Peyer's patch (tissue), 4 donors: ENCODE measurements at regions not wholly inside any gene's neighbourhood (a gene's known extent, or its start where the extent isn't known, plus 50 kb on each side); places are given as distances from the start of the nearest gene placed in this dataset.

Source experiments
- DNase-seq, 3 donors: peaks; one replicate each; pipeline ENCODE4 v3.0.0-alpha.2; 2017 to 2019
- H3K27ac ChIP-seq, 4 donors: fragments of 200-600 bp; sonication (generic); one replicate each; pipeline ENCODE4 v1.5.1; 2016 to 2019
- H3K27me3 ChIP-seq, 2 donors: fragments of 200-600 bp; sonication (generic); one replicate each; pipeline ENCODE4 v1.5.1; 2019
- H3K36me3 ChIP-seq, 3 donors: fragments of 200-600 bp; sonication (generic); one replicate each; pipeline ENCODE4 v1.5.1; 2016 to 2019
- H3K4me1 ChIP-seq, 4 donors: fragments of 200-600 bp; sonication (generic); one replicate each; pipeline ENCODE4 v1.5.1; 2016 to 2019
- H3K4me3 ChIP-seq, 4 donors: fragments of 200-600 bp; sonication (generic); 1 replicate in 3 of 4; 2 replicates in 1 of 4; pipeline ENCODE4 v1.5.1; 2016 to 2019; ENCODE audit warnings: mild to moderate bottlenecking in 1 of 4
- H3K9me3 ChIP-seq, 4 donors: fragments of 200-600 bp; sonication (generic); one replicate each; pipeline ENCODE4 v1.5.1; 2016 to 2019; ENCODE audit warnings: mild to moderate bottlenecking in 1 of 4
- CTCF ChIP-seq, 6 experiments: fragments of 450-650 bp in 4 of 6; fragments of 200-600 bp in 2 of 6; sonication (generic) in 1 of 6; IDR thresholded peaks; one replicate each; pipeline ENCODE4 v1.5.1; 2017 to 2019; ENCODE audit warnings: antibody characterized with exemption in 6 of 6, mild to moderate bottlenecking in 3 of 6, moderate library complexity in 1 of 6
- POLR2A ChIP-seq, 2 donors: fragments of 450-650 bp; IDR thresholded peaks; one replicate each; pipeline ENCODE4 v1.5.1; 2017; ENCODE audit warnings: antibody characterized with exemption in 2 of 2, mild to moderate bottlenecking in 2 of 2, moderate library complexity in 2 of 2

- H3K4me3 ChIP-seq, result no peak overlapping the region
- H3K36me3 ChIP-seq, result no peaks in the 10 kb centered on the region
- no peak overlapping the region for H3K27ac ChIP-seq
- no peaks in the 10 kb centered on the region for H3K9me3 ChIP-seq
- no peaks in the 10 kb centered on the region for H3K27me3 ChIP-seq
- H3K4me1 ChIP-seq, result no peaks in the 10 kb centered on the region
- no peak for TF ChIP-seq POLR2A (IDR thresholded peaks at IDR 0.05)
- no peak for TF ChIP-seq CTCF (IDR thresholded peaks at IDR 0.05)
- peak in 1 of 3 donors; percentile 3 for DNase-seq
Observed at GRCh38 chr10:129090165-129090564, 376.9 kb upstream of the MGMT start.

- TF ChIP-seq CTCF (IDR thresholded peaks at IDR 0.05) (no peak), POLR2A (IDR thresholded peaks at IDR 0.05) (no peak)
- Histone ChIP-seq H3K36me3 (no peaks in the 10 kb centered on the region), H3K27ac (no peak overlapping the region), H3K27me3 (no peaks in the 10 kb centered on the region), H3K9me3 (no peaks in the 10 kb centered on the region), H3K4me1 (no peaks in the 10 kb centered on the region), H3K4me3 (no peak overlapping the region)
- DNase-seq, result peak in 1 of 3 donors; percentile 13
Observed at GRCh38 chr10:129090618-129091366, 376.2 kb upstream of the MGMT start.

GRCh38 chr10:129093641-129094040 lies 373.4 kb upstream of the MGMT start:
- no peak for DNase-seq
- H3K4me1 ChIP-seq, result peaks cover 0 to 6% (median 0%) of the 10 kb centered on the region in 4 donors
- no peak overlapping the region for H3K27ac ChIP-seq
- no peak overlapping the region for H3K4me3 ChIP-seq
- TF ChIP-seq CTCF (IDR thresholded peaks at IDR 0.05), result no peak
- TF ChIP-seq POLR2A (IDR thresholded peaks at IDR 0.05), result no peak
- H3K36me3 ChIP-seq, result no peaks in the 10 kb centered on the region
- no peaks in the 10 kb centered on the region for H3K27me3 ChIP-seq
- no peaks in the 10 kb centered on the region for H3K9me3 ChIP-seq

DNA sequence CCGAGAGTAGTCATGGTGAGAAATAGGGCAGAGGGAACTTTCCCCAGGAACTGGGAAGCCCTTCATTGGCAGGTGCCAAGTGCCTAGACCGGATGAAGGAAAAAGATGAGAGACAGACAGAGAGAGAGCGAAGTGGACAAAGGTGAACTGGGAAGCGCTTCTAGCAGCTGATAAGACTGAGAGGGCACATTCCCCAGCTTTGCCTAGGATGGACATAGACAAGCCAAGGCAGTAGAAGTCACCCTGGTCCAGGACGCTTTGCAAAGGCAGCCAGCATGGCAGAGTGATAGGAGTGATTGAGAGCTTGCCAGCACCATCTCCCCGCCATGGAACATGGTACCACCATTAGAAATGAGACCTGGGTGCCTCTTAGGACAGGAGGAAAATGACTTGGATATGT lies 372.8 kb upstream of the MGMT start:
- peaks cover 0 to 6% (median 0%) of the 10 kb centered on the region in 4 donors for H3K4me1 ChIP-seq
- H3K27ac ChIP-seq, result no peak overlapping the region
- no peaks in the 10 kb centered on the region for H3K9me3 ChIP-seq
- no peaks in the 10 kb centered on the region for H3K27me3 ChIP-seq
- no peak for DNase-seq
- TF ChIP-seq POLR2A (IDR thresholded peaks at IDR 0.05) (no peak), CTCF (IDR thresholded peaks at IDR 0.05) (no peak)
- H3K36me3 ChIP-seq, result no peaks in the 10 kb centered on the region
- H3K4me3 ChIP-seq, result no peak overlapping the region

DNA sequence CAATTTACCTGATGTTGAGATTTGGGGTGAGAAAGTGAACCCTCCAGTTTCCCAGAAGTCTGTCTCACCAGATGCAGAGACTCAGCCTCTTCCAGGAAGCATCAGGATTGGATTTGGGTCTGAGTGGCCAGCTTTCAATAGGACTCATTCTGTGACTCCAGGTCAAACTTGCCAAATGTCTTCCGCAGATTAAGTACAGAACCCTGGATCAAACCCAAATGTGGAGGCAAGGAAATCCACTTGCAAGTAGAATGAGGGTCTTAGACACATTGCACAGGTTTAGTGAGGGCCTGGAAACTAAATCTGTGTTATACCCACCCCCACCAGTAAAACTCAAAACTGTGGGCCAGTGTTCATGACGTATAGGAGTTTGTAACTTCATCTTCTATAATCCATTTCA lies 372.2 kb upstream of the MGMT start:
- TF ChIP-seq CTCF (IDR thresholded peaks at IDR 0.05) (no peak), POLR2A (IDR thresholded peaks at IDR 0.05) (no peak)
- H3K4me3 ChIP-seq, result no peak overlapping the region
- H3K36me3 ChIP-seq, result no peaks in the 10 kb centered on the region
- peaks cover 0 to 6% (median 0%) of the 10 kb centered on the region in 4 donors for H3K4me1 ChIP-seq
- H3K27ac ChIP-seq, result no peak overlapping the region
- H3K9me3 ChIP-seq, result no peaks in the 10 kb centered on the region
- H3K27me3 ChIP-seq, result no peaks in the 10 kb centered on the region
- no peak for DNase-seq
